ENCODE measurements at regions not wholly inside any gene's neighbourhood (a gene's known extent, or its start where the extent isn't known, plus 50 kb on each side); places are given as distances from the start of the nearest gene placed in this dataset.

GRCh38 chr2:3007135-3007534 is 370.5 kb downstream of the EIPR1 start:
- in situ Hi-C loops (cut with HindIII; ENCODE audit: low sequenced_read_pairs): no loop called here

GRCh38 chr2:3005859-3006501 is 371.6 kb downstream of the EIPR1 start:
- no peak overlapping the region for H3K4me3 ChIP-seq (ENCODE audit: low read depth, low read length)
- TF ChIP-seq CTCF (IDR thresholded peaks at IDR 0.05; ENCODE audit: low read depth, low read length, missing control alignments): no peak
- in situ Hi-C loops (cut with HindIII; ENCODE audit: low sequenced_read_pairs): no loop called here
- DNase-seq (ENCODE audit: low read depth): no peak

More at GRCh38 chr2:3007135-3007534, 370.5 kb downstream of the EIPR1 start:
- TF ChIP-seq CTCF (IDR thresholded peaks at IDR 0.05; ENCODE audit: low read depth, low read length, missing control alignments): no peak
- DNase-seq (ENCODE audit: low read depth): no peak
- no peak overlapping the region for H3K4me3 ChIP-seq (ENCODE audit: low read depth, low read length)

GRCh38 chr2:3001615-3002560 is 375.7 kb downstream of the EIPR1 start:
- peak; percentile 22 for DNase-seq (ENCODE audit: low read depth)
- in situ Hi-C loops (cut with HindIII; ENCODE audit: low sequenced_read_pairs): no loop called here
- H3K4me3 ChIP-seq (ENCODE audit: low read depth, low read length): no peak overlapping the region
- peak; percentile 44 for TF ChIP-seq CTCF (IDR thresholded peaks at IDR 0.05; ENCODE audit: low read depth, low read length, missing control alignments)

GRCh38 chr2:3000968-3001367 is 376.6 kb downstream of the EIPR1 start:
- no peak for TF ChIP-seq CTCF (IDR thresholded peaks at IDR 0.05; ENCODE audit: low read depth, low read length, missing control alignments)
- DNase-seq (ENCODE audit: low read depth): no peak
- in situ Hi-C loops (cut with HindIII; ENCODE audit: low sequenced_read_pairs): no loop called here
- H3K4me3 ChIP-seq (ENCODE audit: low read depth, low read length): no peak overlapping the region

GRCh38 chr2:3000125-3000524 is 377.5 kb downstream of the EIPR1 start:
- in situ Hi-C loops (cut with HindIII; ENCODE audit: low sequenced_read_pairs): no loop called here
- H3K4me3 ChIP-seq (ENCODE audit: low read depth, low read length): no peak overlapping the region
- no peak for DNase-seq (ENCODE audit: low read depth)
- no peak for TF ChIP-seq CTCF (IDR thresholded peaks at IDR 0.05; ENCODE audit: low read depth, low read length, missing control alignments)

- no peak for TF ChIP-seq CTCF (IDR thresholded peaks at IDR 0.05; ENCODE audit: low read depth, low read length, missing control alignments)
- no peak overlapping the region for H3K4me3 ChIP-seq (ENCODE audit: low read depth, low read length)
- no peak for DNase-seq (ENCODE audit: low read depth)
- in situ Hi-C loops (cut with HindIII; ENCODE audit: low sequenced_read_pairs): no loop called here
Observed at GRCh38 chr2:2998971-2999370, 378.6 kb downstream of the EIPR1 start.

All from astrocyte of the cerebellum (primary cell).